ENCODE measurements at regions not wholly inside any gene's neighbourhood (a gene's known extent, or its start where the extent isn't known, plus 50 kb on each side); places are given as distances from the start of the nearest gene placed in this dataset.

- Histone ChIP-seq H3K9me3 (no peaks in the 10 kb centered on the region), H3K27me3 (replicated peaks in 1 of 2; ENCODE audit: control insufficient read depth in 2 of 2, extremely low read depth in 1 of 2, insufficient read depth in 2 of 2, low read length in 1 of 2) (peaks cover 0 to 2% of the 10 kb centered on the region in 2 experiments), H3K4me3 (ENCODE audit: control insufficient read depth in 1 of 2, extremely low read depth in 1 of 2, low read length in 1 of 2) (no peak overlapping the region), H3K36me3 (ENCODE audit: control insufficient read depth in 2 of 2, extremely low read depth in 1 of 2, insufficient read depth in 1 of 2, low read length in 1 of 2) (no peaks in the 10 kb centered on the region), H3K27ac (ENCODE audit: low read length) (no peak overlapping the region), H3K4me1 (ENCODE audit: control insufficient read depth in 1 of 2, extremely low read depth in 1 of 2, insufficient read depth in 2 of 2, low read length in 2 of 2) (no peaks in the 10 kb centered on the region)
- Mint-ChIP-seq H3K27me3 (peaks cover 2 to 17% of the 10 kb centered on the region in 2 donors), H3K4me1 (no peaks in the 10 kb centered on the region), H3K36me3 (no peaks in the 10 kb centered on the region), H3K4me3 (no peak overlapping the region), H3K9me3 (no peaks in the 10 kb centered on the region), H3K27ac (no peak overlapping the region)
- ATAC-seq (replicated peaks in 1 of 4) = no peak
- ChIA-PET POLR2A (no interaction called here), CTCF (no interaction called here)
- WGBS (ENCODE audit: insufficient coverage) = no CpG with 5 or more reads among the region's 5 CpGs
- no peak for DNase-seq
Observed at GRCh38 chr1:115189814-115190539, 100.7 kb upstream of the TSPAN2 start.

GRCh38 chr1:115188680-115189395, 99.5 kb upstream of the TSPAN2 start:
- 85% methylated on average over 4 of the region's 4 CpGs for WGBS (ENCODE audit: insufficient coverage)
- H3K36me3 ChIP-seq (ENCODE audit: control insufficient read depth in 2 of 2, extremely low read depth in 1 of 2, insufficient read depth in 1 of 2, low read length in 1 of 2) = no peaks in the 10 kb centered on the region
- H3K27ac Mint-ChIP-seq = no peak overlapping the region
- H3K9me3 Mint-ChIP-seq = no peaks in the 10 kb centered on the region
- POLR2A ChIA-PET = no interaction called here
- DNase-seq = no peak
- H3K9me3 ChIP-seq = no peaks in the 10 kb centered on the region
- no peak overlapping the region for H3K27ac ChIP-seq (ENCODE audit: low read length)
- no peaks in the 10 kb centered on the region for H3K36me3 Mint-ChIP-seq
- CTCF ChIA-PET = no interaction called here
- H3K4me1 Mint-ChIP-seq = no peaks in the 10 kb centered on the region
- peaks cover 0 to 10% of the 10 kb centered on the region in 2 donors for H3K27me3 Mint-ChIP-seq
- H3K4me3 ChIP-seq (ENCODE audit: control insufficient read depth in 1 of 2, extremely low read depth in 1 of 2, low read length in 1 of 2) = no peak overlapping the region
- no peaks in the 10 kb centered on the region for H3K4me1 ChIP-seq (ENCODE audit: control insufficient read depth in 1 of 2, extremely low read depth in 1 of 2, insufficient read depth in 2 of 2, low read length in 2 of 2)
- H3K27me3 ChIP-seq (replicated peaks in 1 of 2; ENCODE audit: control insufficient read depth in 2 of 2, extremely low read depth in 1 of 2, insufficient read depth in 2 of 2, low read length in 1 of 2) = peaks cover 0 to 2% of the 10 kb centered on the region in 2 experiments
- no peak for ATAC-seq (replicated peaks in 1 of 4)
- H3K4me3 Mint-ChIP-seq = no peak overlapping the region

GRCh38 chr1:115186711-115187265, 97.5 kb upstream of the TSPAN2 start:
- DNase-seq (no peak), ATAC-seq (replicated peaks in 1 of 4) (no peak)
- H3K9me3 Mint-ChIP-seq = no peaks in the 10 kb centered on the region
- WGBS (ENCODE audit: insufficient coverage) = 93% methylated on average over 7 of the region's 8 CpGs
- ChIA-PET POLR2A (no interaction called here), CTCF (no interaction called here)
- Histone ChIP-seq H3K36me3 (ENCODE audit: control insufficient read depth in 2 of 2, extremely low read depth in 1 of 2, insufficient read depth in 1 of 2, low read length in 1 of 2) (no peaks in the 10 kb centered on the region), H3K9me3 (no peaks in the 10 kb centered on the region), H3K4me1 (ENCODE audit: control insufficient read depth in 1 of 2, extremely low read depth in 1 of 2, insufficient read depth in 2 of 2, low read length in 2 of 2) (no peaks in the 10 kb centered on the region), H3K27me3 (replicated peaks in 1 of 2; ENCODE audit: control insufficient read depth in 2 of 2, extremely low read depth in 1 of 2, insufficient read depth in 2 of 2, low read length in 1 of 2) (peaks cover 0 to 2% of the 10 kb centered on the region in 2 experiments), H3K4me3 (ENCODE audit: control insufficient read depth in 1 of 2, extremely low read depth in 1 of 2, low read length in 1 of 2) (no peak overlapping the region), H3K27ac (ENCODE audit: low read length) (no peak overlapping the region)
- H3K4me3 Mint-ChIP-seq = no peak overlapping the region
- no peak overlapping the region for H3K27ac Mint-ChIP-seq
- H3K27me3 Mint-ChIP-seq = peaks cover 0 to 8% of the 10 kb centered on the region in 2 donors
- no peaks in the 10 kb centered on the region for H3K4me1 Mint-ChIP-seq
- H3K36me3 Mint-ChIP-seq = no peaks in the 10 kb centered on the region

GRCh38 chr1:115185336-115185735, 96.0 kb upstream of the TSPAN2 start:
- H3K36me3 ChIP-seq (ENCODE audit: control insufficient read depth in 2 of 2, extremely low read depth in 1 of 2, insufficient read depth in 1 of 2, low read length in 1 of 2) = no peaks in the 10 kb centered on the region
- no peaks in the 10 kb centered on the region for H3K9me3 ChIP-seq
- H3K4me1 Mint-ChIP-seq = no peaks in the 10 kb centered on the region
- no peak overlapping the region for H3K27ac ChIP-seq (ENCODE audit: low read length)
- H3K27me3 ChIP-seq (replicated peaks in 1 of 2; ENCODE audit: control insufficient read depth in 2 of 2, extremely low read depth in 1 of 2, insufficient read depth in 2 of 2, low read length in 1 of 2) = peaks cover 0 to 2% of the 10 kb centered on the region in 2 experiments
- H3K9me3 Mint-ChIP-seq = no peaks in the 10 kb centered on the region
- CTCF ChIA-PET = no interaction called here
- no peak overlapping the region for H3K4me3 Mint-ChIP-seq
- POLR2A ChIA-PET = no interaction called here
- H3K4me1 ChIP-seq (ENCODE audit: control insufficient read depth in 1 of 2, extremely low read depth in 1 of 2, insufficient read depth in 2 of 2, low read length in 2 of 2) = no peaks in the 10 kb centered on the region
- H3K36me3 Mint-ChIP-seq = no peaks in the 10 kb centered on the region
- ATAC-seq (replicated peaks in 1 of 4) = no peak
- H3K27ac Mint-ChIP-seq = no peak overlapping the region
- 97% methylated on average over 3 of the region's 4 CpGs for WGBS (ENCODE audit: insufficient coverage)
- H3K4me3 ChIP-seq (ENCODE audit: control insufficient read depth in 1 of 2, extremely low read depth in 1 of 2, low read length in 1 of 2) = no peak overlapping the region
- no peak for DNase-seq
- peaks cover 0 to 5% of the 10 kb centered on the region in 2 donors for H3K27me3 Mint-ChIP-seq

DNA sequence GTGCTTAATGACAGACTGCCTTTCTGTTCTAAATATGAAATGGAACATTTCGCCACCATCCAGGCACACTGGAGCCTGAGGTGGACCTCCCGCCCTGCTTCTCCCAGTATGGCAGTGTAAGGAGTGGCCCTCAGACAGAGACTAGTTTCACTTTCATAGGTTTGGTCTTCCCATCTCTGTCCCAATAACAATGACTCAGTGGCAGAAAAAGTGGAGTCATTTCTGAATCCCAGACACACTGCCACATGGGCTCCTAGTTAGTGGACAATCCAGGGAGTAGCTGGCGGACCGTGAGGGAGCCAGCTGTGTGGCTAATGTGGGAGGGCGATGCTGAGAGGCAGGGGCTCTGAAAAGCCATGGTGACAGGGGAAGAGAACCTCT, 95.6 kb upstream of the TSPAN2 start:
- Mint-ChIP-seq H3K27ac (no peak overlapping the region), H3K4me1 (no peaks in the 10 kb centered on the region), H3K27me3 (peaks cover 0 to 5% of the 10 kb centered on the region in 2 donors), H3K36me3 (no peaks in the 10 kb centered on the region), H3K4me3 (no peak overlapping the region), H3K9me3 (no peaks in the 10 kb centered on the region)
- H3K36me3 ChIP-seq (ENCODE audit: control insufficient read depth in 2 of 2, extremely low read depth in 1 of 2, insufficient read depth in 1 of 2, low read length in 1 of 2) = no peaks in the 10 kb centered on the region
- H3K27me3 ChIP-seq (replicated peaks in 1 of 2; ENCODE audit: control insufficient read depth in 2 of 2, extremely low read depth in 1 of 2, insufficient read depth in 2 of 2, low read length in 1 of 2) = peaks cover 0 to 2% of the 10 kb centered on the region in 2 experiments
- POLR2A ChIA-PET = no interaction called here
- no peaks in the 10 kb centered on the region for H3K4me1 ChIP-seq (ENCODE audit: control insufficient read depth in 1 of 2, extremely low read depth in 1 of 2, insufficient read depth in 2 of 2, low read length in 2 of 2)
- ATAC-seq (replicated peaks in 1 of 4) (no peak), DNase-seq (no peak)
- H3K27ac ChIP-seq (ENCODE audit: low read length) = no peak overlapping the region
- 75% methylated on average over 5 of the region's 5 CpGs for WGBS (ENCODE audit: insufficient coverage)
- CTCF ChIA-PET = no interaction called here
- H3K4me3 ChIP-seq (ENCODE audit: control insufficient read depth in 1 of 2, extremely low read depth in 1 of 2, low read length in 1 of 2) = no peak overlapping the region
- no peaks in the 10 kb centered on the region for H3K9me3 ChIP-seq

GRCh38 chr1:115184260-115184950, 95.1 kb upstream of the TSPAN2 start:
- DNase-seq (no peak), ATAC-seq (replicated peaks in 1 of 4) (no peak)
- no peaks in the 10 kb centered on the region for H3K4me1 Mint-ChIP-seq
- H3K36me3 ChIP-seq (ENCODE audit: control insufficient read depth in 2 of 2, extremely low read depth in 1 of 2, insufficient read depth in 1 of 2, low read length in 1 of 2) = no peaks in the 10 kb centered on the region
- peaks cover 0 to 6% of the 10 kb centered on the region in 2 experiments for H3K27me3 ChIP-seq (replicated peaks in 1 of 2; ENCODE audit: control insufficient read depth in 2 of 2, extremely low read depth in 1 of 2, insufficient read depth in 2 of 2, low read length in 1 of 2)
- POLR2A ChIA-PET = no interaction called here
- no peaks in the 10 kb centered on the region for H3K36me3 Mint-ChIP-seq
- no peak overlapping the region for H3K27ac Mint-ChIP-seq
- 43% methylated on average over 3 of the region's 5 CpGs for WGBS (ENCODE audit: insufficient coverage)
- H3K4me1 ChIP-seq (ENCODE audit: control insufficient read depth in 1 of 2, extremely low read depth in 1 of 2, insufficient read depth in 2 of 2, low read length in 2 of 2) = no peaks in the 10 kb centered on the region
- H3K9me3 Mint-ChIP-seq = no peaks in the 10 kb centered on the region
- H3K4me3 ChIP-seq (ENCODE audit: control insufficient read depth in 1 of 2, extremely low read depth in 1 of 2, low read length in 1 of 2) = no peak overlapping the region
- H3K27me3 Mint-ChIP-seq = peaks cover 0 to 5% of the 10 kb centered on the region in 2 donors
- H3K9me3 ChIP-seq = no peaks in the 10 kb centered on the region
- no peak overlapping the region for H3K27ac ChIP-seq (ENCODE audit: low read length)
- CTCF ChIA-PET = no interaction called here
- H3K4me3 Mint-ChIP-seq = no peak overlapping the region
